T follicular helper cell (primary cell): ENCODE measurements at regions not wholly inside any gene's neighbourhood (a gene's known extent, or its start where the extent isn't known, plus 50 kb on each side); places are given as distances from the start of the nearest gene placed in this dataset.
"Not testable (repeated sequence)": the region's sequence is repeated elsewhere in the genome, so short reads cannot be mapped to it uniquely, and the experiment has no call there.

Experiments
- DNase-seq: peaks from one replicate; pipeline ENCODE4 v3.0.0-alpha.2; 2020; ENCODE audit warnings: low read depth

DNA sequence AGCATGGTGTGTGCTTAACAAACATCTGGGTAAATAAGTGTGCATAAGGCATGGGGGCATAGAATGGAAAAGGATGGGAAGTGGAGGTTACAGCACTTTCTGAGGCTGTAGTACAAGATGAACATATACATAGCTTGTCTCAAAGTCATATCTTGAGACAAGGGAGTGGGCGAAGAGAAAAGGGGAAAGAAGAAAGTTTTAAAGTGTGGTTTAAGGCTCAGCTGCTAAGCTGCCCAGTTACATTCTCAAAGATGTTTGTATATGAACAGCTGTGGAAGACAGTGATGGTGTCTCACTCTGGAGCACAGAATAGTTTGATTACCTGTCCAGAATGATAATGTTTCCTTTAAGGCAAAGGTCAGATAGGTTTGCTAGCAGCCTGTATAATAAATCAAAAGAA is 61.9 kb upstream of the LANCL2 start:
- no peak for DNase-seq

DNA sequence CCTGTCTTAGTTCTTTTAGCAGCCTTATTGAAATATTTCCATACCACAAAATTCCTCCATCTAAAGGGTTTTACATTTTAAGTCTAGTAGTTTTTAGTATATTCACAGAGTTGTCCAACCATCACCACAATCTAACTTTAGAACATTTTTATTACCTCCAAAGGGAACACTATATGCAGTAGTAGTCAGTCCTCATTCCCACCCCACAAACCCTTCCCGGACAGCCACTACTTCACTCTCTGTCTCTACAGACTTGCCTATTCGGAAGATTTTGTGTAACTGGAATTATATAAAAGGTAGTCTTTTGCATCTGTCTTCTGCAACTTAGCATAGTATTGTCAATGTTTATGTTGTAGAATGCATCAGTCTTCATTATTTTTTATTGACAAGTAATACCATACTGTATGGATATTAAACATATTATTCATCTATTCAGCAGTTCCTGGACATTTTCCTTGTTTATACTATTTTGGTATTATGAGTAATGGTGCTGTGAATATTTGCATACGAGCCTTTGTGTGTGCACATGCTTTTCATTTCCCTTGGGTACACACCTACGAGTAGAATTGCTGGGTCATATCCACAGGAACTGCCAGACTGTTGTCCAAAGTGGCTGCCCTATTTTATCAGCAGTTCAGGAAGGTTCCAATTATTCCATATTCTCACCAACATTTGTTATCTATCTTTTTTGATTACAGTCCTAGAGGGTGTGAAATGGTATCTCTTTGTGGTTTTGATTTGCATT is 60.9 kb upstream of the LANCL2 start:
- no peak for DNase-seq

DNA sequence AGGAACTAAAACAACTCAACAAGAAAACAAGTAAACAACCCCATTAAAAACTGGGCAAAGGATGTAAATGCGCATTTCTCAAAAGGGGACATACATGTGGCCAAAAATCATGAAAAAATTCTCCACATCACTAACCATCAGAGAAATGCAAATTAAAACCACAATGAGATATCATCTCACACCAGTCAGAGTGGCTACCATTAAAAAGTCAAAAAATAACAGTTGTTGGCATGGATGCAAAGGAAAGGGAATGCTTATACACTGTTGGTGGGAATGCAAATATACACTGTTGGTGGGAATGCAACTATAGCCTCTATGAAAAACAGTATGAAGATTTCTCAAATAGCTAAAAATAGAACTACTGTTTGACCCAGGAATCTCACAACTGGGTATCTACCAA is 60.0 kb upstream of the LANCL2 start:
- DNase-seq = no peak

DNA sequence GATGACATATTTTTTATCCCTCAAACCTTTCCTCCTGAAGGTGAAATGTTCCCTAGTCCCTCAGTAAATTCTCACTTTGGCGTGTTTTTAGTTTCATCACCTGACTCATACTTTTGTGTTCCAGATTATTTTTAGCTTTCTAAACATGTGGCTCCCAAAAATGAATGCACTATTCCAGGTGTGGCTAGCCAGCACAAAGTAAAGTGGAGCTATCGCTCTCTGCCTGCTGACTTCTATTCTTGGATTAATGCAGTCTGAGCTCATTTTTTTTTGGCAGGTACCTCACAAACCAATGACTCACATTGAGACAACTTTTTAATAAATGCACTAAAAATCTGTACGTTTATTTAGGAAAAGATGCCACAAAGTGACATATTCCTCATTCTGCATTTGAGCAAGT is 58.8 kb upstream of the LANCL2 start:
- no peak for DNase-seq

DNA sequence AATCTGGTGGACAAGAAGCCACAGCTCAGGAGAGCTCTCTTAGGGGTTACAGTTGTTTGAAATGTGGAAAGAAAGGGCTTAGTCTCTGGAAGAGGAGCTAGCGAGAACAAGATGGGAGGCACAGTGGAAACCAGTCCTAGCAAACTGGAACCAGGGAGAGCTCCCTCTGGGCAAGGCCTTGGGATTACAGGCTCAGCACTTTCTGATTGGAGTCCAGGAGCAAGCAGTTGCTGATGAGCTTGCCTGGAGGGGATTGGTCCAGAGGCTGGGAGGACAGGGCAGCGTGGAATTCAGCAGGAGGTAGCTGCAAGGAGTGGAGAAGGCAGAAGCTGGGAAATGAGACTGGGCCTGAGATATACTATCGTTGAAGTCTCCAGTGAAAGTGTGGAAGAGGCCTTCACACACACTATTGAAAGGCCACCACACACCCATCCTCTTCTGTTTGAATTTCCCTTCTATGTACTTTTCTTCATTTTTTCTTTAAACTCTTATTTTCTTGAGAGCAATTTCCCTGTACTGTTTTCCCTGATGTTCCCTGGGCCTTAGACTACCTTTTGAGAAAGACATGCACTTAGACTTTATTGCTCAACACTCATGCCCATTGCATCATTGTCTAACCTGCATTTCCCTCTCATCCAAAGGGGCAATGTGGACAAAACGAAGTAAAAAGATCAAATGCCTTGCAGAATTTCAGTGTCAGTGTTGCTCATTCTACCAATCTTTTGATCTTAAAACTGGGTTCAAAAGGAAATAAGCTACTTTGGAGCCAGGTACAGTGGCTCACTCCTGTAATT is 57.8 kb upstream of the LANCL2 start:
- DNase-seq = no peak

DNA sequence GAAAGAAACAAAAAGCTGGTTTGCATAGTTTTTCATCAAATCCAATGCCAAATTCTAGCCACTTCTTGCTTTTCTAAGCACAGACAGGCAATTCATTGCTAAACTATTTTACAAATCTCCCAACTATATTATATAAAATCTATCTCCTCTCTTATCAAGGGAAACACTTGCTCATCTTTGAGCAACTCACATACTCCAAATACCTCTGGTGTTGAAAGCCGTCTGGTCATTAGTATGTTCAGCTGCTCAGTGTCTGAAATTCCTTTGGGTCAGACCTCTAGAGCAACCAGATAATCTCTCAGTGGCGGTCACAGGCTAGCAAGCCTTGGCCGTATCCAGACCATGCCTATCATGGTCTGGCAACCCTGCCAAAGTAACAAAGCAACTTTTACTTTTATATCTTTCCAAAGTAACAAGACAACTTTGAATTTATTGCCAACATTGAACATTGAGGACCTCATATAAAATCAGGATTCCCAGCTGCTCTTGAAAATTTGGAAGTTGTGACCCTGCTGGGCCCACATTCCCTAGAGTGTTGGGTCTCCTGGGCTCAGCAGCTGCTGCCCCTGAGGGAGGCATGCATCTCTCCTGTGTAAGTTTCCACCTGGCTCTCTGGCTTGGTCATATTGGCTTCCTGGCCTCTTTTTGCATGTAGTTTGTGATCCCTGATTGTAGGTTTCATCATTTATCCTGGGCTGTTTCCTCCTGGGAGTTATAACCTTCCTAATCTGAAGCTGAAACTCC is 56.8 kb upstream of the LANCL2 start:
- no peak for DNase-seq

DNA sequence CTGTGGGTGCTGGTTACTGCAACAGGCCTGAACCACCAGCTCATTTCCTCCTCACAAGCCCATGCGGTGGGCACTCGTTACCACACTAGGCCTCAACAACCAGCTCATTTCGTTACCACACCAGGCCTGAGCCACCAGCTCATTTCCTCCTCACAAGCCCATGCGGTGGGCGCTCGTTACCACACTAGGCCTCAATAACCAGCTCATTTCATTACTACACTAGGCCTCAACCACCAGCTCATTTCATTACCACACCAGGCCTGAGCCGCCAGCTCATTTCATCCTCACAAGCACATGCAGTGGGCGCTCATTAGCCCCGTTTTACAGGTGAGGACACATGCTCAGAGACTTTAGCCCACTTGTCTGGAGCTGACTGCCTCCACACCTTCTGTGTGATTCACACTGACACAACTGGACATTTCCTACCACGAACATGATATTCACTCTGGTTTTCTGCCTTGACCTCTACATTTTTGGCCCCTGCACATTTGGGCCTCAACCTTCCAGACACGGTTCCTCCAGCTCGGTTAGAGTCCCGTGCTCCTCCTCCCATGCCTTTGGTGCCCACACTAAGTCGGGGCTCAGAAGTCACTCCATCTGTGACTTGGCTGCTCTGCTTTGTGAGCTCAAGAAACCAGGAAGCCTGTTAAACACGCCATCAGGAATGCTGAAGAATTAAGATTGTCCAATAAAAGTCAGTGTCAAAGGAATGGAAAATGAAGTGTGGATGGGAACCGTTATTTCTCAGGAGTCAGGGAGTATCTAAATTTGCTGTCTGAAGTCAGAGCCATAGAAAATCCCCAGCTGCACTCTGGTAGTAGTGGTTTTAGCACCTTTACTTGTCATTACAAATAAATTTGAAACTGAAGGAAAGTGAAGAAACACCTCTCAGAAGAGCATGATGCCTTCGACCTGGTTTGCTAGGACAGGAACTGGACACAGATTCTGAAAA is 55.8 kb upstream of the LANCL2 start:
- DNase-seq = no peak

DNA sequence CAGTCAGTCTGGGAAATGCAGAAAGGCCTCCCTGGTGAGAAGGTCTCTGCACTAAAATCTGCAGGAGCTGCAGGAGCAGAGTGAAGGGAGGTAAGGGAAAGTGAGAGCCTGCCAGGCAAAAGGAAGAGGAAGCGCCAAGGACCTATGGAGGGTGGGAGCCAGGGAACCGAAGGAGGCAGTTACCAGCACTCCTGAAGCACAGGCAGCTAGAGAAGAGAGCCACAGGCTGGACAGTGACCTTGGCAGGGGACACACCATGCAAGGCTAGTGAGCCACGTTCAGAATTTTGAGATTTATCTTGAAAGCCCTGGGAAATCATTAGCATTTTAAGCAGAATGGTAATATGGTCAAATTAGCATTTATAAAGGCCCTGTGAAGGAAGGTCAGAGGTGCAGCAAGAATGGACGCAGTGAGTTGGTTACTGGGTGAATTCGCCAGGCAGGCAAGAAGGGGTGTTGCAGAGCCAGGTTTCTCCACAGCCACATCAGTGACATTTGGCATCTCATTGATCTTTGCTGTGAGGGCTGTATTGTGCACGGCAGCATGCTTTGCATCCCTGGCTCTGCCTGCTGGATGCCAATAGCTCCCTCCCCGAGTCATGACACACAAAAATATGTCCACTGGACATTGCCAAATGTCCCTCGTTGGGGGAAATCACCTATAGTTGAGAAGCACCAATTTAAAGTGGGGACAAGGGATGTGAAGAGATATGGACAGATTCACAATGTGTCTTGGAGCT is 54.7 kb upstream of the LANCL2 start:
- no peak for DNase-seq

DNA sequence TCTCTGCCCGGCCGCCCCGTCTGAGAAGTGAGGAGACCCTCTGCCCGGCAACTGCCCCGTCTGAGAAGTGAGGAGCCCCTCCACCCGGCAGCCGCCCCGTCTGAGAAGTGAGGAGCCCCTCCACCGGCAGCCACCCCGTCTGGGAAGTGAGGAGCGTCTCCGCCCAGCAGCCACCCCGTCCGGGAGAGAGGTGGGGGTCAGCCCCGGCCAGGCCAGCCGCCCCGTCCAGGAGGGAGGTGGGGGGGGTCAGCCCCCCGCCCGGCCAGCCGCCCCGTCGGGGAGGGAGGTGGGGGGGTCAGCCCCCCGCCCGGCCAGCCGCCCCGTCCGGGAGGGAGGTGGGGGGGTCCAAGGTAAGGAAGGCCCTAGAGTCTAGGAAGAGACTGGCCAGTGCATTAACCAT is 53.2 kb upstream of the LANCL2 start:
- DNase-seq = not testable (repeated sequence)

DNA sequence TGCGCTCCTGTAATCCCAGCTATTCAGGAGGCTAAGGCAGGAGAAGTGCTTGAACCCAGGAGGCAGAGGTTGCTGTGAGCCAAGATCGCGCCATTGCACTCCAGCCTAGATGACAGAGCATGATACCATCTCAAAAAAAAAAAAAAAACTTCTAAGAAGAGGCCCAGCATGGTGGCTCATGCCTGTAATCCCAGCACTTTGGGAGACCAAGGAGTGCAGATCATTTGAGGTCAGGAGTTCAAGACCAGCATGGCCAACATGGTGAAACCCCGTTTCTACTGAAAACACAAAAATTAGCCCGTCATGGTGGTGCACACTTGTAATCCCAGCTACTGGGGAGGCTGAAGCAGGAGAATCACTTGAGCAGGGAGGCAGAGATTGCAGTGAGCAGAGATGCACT is 51.5 kb upstream of the LANCL2 start:
- DNase-seq = not testable (repeated sequence)

DNA sequence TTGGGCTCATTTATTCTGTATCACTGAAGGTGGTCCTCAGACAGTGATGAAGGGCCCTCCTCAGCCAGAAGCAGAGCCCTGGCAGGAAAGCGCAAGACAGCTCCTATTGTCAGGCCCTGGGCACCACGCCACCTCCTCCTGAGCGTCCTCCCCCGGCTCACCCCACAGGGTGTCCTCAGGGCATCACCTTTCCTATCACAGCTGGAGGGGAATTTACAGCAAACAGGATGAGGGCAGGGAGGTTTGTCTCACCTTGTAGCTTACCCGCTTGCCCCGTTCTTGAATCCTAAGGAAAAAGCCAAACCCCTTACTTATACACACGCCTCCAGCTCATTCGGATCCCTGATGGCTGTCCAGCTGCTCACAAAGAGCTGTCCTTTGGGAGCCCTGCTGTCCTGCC is 50.2 kb upstream of the LANCL2 start:
- DNase-seq = no peak
